GM13977 (cell line): ENCODE measurements at regions not wholly inside any gene's neighbourhood (a gene's known extent, or its start where the extent isn't known, plus 50 kb on each side); places are given as distances from the start of the nearest gene placed in this dataset.

Source experiments
- DNase-seq: peaks from one replicate; pipeline ENCODE4 v3.0.0; 2012; ENCODE audit warnings: low spot score
- in situ Hi-C: fragments of 300-500 bp; cut with MboI; formaldehyde crosslinking; loops from one replicate; pipeline ENCODE4 v1.12.0; 2022; ENCODE audit warnings: low sequenced_read_pairs, low pct_unique_long_range_greater_than_20kb, mixed read lengths, inconsistent platforms; ENCODE audit not compliant: unreplicated experiment
- TF ChIP-seq, protein P1 (sequence below): IDR thresholded peaks from 2 replicates; pipeline ENCODE4 v1.5.1; 2012; ENCODE audit warnings: mild to moderate bottlenecking, control low read depth; ENCODE audit not compliant: insufficient read depth; ENCODE audit errors: extremely low read depth, missing control alignments

DNA sequence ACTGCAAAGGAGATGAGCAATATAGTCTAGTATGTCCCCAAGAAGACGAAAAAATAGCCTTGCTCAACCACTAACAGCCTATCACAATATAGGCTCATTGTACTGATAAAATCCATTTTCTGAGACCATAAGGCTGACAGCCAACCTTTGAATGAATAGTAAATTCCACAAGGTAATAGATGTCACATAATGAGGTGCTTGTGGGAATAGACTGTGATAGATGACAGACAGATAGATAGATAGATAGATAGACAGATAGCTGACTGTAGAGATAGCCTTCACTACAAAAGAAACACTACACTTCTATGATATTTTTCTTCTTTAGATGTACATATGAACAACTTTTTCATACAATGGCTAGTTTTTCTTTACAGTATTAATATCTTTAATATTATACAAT lies 760.3 kb upstream of the NRSN1 start:
- in situ Hi-C loops, result no loop called here
- DNase-seq, result no peak
- TF ChIP-seq, protein P1, sequence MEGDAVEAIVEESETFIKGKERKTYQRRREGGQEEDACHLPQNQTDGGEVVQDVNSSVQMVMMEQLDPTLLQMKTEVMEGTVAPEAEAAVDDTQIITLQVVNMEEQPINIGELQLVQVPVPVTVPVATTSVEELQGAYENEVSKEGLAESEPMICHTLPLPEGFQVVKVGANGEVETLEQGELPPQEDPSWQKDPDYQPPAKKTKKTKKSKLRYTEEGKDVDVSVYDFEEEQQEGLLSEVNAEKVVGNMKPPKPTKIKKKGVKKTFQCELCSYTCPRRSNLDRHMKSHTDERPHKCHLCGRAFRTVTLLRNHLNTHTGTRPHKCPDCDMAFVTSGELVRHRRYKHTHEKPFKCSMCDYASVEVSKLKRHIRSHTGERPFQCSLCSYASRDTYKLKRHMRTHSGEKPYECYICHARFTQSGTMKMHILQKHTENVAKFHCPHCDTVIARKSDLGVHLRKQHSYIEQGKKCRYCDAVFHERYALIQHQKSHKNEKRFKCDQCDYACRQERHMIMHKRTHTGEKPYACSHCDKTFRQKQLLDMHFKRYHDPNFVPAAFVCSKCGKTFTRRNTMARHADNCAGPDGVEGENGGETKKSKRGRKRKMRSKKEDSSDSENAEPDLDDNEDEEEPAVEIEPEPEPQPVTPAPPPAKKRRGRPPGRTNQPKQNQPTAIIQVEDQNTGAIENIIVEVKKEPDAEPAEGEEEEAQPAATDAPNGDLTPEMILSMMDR, result no peak

DNA sequence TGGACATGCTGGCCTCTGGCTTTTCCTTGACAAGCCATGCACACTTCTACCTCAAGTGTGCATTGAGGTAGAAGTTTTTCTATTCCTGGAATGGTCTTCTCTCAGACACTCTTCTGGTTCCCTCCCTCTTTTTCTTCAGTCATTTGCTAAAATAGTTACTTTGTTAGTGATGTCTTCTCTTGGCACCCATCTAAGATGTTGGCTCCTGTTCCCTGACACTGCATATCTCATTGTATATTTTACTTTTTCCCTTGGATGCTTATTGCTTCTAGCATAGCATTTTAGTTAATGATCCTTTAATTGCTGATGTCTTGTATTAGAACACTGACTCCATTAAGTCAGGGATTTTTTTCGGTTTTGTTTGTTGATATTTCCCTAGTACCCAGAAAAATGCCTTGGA lies 758.7 kb upstream of the NRSN1 start:
- in situ Hi-C loops, result no loop called here
- DNase-seq, result no peak

DNA sequence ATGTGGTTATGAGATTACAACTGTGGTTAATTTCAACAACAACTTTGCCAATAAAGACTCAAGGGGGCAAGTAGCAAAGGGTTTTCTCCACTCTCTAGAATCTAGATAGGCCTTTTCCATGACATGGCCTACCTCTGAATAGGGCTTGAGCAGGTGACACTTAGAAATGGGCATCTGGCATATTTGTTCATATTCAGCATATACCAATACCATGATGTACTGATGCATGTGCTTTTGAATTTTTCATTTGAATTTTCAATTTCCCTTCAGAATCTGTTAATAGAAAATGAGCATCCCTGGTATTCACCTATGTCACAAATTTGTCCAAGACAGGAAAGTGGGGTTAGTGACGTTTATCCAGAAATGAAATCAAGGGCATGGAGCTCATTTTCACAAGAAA lies 757.5 kb upstream of the NRSN1 start:
- no peak for DNase-seq
- TF ChIP-seq, protein P1, result no peak
- in situ Hi-C loops, result no loop called here

More for the DNA sequence above, 758.7 kb upstream of the NRSN1 start:
- TF ChIP-seq, protein P1, result no peak

DNA sequence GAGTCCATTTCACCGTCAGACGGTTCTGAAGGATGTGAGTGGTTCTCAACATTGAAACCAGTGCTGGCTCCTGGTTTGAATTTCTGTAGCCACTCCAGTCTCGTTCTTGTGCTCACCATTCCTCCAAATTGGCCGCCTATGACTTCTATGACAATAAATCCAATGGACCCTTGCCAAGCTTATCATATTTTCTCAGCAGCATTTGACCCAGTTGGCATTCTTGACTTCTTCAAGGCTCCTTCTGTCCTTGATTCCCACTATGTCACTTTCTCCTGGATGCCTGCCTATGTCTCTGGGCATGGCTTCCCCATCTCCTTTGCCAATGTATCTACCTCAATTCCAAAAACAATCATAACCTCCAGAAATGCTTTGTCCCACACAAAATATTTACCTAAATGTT lies 756.0 kb upstream of the NRSN1 start:
- TF ChIP-seq, protein P1, result no peak
- in situ Hi-C loops, result no loop called here
- DNase-seq, result no peak

DNA sequence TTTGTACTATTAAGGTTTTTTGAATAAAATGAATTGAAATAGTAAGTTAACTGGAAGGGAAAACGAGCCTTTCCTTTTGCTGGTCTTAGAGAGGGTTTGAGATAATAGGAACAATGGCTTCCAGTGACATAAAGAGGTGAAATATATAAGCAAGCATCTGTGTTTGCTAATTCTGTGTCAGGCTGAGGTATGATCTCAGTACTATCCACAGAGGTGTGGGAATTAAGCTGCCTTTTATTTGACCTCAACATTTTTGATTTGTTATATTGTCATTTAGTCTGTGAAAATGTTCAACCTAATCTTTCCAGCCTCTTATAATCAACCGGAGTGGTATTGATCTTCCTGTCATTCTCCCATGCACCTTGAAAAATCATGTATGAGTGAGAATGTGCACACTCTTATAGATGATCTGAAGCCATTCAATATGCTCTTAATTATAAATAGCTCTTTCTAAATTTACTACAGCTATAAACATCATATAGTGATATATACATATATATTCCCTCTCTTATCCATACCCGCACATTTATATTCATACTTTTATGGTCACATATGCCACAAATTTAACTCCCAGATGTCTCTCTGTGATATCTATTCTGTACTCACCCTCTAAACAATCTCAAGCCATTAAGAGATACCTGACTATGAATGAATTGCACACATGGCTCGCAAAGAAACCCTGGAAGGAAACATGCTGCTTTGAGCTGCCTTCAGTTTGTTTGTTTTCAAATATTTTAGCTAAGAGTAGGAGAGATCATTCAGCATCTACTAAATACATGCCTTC lies 754.7 kb upstream of the NRSN1 start:
- TF ChIP-seq, protein P1, result no peak
- DNase-seq, result no peak
- in situ Hi-C loops, result no loop called here

DNA sequence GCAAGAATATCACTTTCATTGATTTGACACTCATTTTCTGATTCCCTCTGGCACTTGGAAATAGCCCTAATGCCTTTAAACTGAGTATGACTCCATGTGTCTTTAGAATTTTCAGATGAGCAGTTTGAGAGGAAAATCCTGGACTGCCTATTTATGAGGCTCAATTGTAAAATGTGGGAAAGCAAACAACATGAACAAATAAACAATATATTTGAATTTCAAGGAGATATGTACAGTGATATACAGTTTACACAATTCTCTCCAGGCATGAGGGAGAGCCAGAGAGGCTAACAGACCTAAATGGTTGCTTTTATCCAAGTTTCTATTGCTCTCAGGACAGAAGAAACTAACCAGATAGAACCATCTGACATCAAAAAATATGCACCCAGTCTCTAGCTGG lies 748.2 kb upstream of the NRSN1 start:
- DNase-seq, result no peak
- in situ Hi-C loops, result no loop called here
- TF ChIP-seq, protein P1, result no peak
